HUES6 (cell line): ENCODE measurements at regions not wholly inside any gene's neighbourhood (a gene's known extent, or its start where the extent isn't known, plus 50 kb on each side); places are given as distances from the start of the nearest gene placed in this dataset.
"Not testable (repeated sequence)": the region's sequence is repeated elsewhere in the genome, so short reads cannot be mapped to it uniquely, and the experiment has no call there.

Experiments used
- H3K27ac ChIP-seq: 2 replicates; pipeline ENCODE4 v1.7.0; 2013; ENCODE audit warnings: low read depth, mild to moderate bottlenecking, low read length, inconsistent platforms
- H3K27me3 ChIP-seq: 2 replicates; pipeline ENCODE4 v1.6.1; 2013; ENCODE audit warnings: low read length; ENCODE audit not compliant: control insufficient read depth, insufficient read depth
- H3K36me3 ChIP-seq: 2 replicates; pipeline ENCODE4 v1.6.1; 2013; ENCODE audit warnings: low read length; ENCODE audit not compliant: control insufficient read depth, insufficient read depth
- H3K4me1 ChIP-seq: 2 replicates; pipeline ENCODE4 v1.6.1; 2013; ENCODE audit warnings: low read length; ENCODE audit not compliant: control insufficient read depth, insufficient read depth
- H3K4me3 ChIP-seq: 2 replicates; pipeline ENCODE4 v1.5.1; 2013; ENCODE audit warnings: low read depth, low read length
- H3K9ac ChIP-seq: one replicate; pipeline ENCODE4 v1.6.1; 2013; ENCODE audit warnings: mild to moderate bottlenecking, low read length
- H3K9me3 ChIP-seq: 2 replicates; pipeline ENCODE4 v1.6.1; 2013; ENCODE audit warnings: low read depth, low read length; ENCODE audit not compliant: control insufficient read depth, insufficient read depth

DNA sequence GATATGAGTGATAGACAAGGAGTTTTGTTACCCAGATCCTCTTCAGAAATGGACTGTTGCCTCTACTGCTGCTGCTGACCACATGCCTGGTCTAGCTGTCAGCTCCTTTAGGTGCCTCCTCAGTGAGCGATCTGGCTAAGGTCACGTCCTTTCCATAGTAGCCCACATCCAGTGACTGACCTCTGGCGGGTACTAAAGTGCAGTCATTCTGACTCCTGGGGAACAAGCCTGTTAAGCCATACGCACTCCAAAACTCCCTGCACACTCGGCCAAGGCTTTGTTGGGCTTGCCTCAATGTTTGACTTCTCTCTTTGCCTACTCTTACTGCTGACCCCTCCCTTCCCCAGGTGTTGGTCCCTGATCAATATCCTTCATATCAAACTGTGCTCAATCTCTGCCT lies 685.2 kb downstream of the IRS1 start:
- Histone ChIP-seq H3K9me3 (no peaks in the 10 kb centered on the region), H3K27me3 (no peaks in the 10 kb centered on the region), H3K27ac (no peak overlapping the region), H3K9ac (no peak overlapping the region), H3K4me1 (peaks cover 19% of the 10 kb centered on the region), H3K4me3 (no peak overlapping the region), H3K36me3 (no peaks in the 10 kb centered on the region)

- no peaks in the 10 kb centered on the region for H3K9me3 ChIP-seq
- H3K36me3 ChIP-seq, result no peaks in the 10 kb centered on the region
- no peaks in the 10 kb centered on the region for H3K4me1 ChIP-seq
- no peak overlapping the region for H3K4me3 ChIP-seq
- no peak overlapping the region for H3K9ac ChIP-seq
- no peaks in the 10 kb centered on the region for H3K27me3 ChIP-seq
- no peak overlapping the region for H3K27ac ChIP-seq
Observed at GRCh38 chr2:226098861-226099745, 699.6 kb downstream of the NYAP2 start.

GRCh38 chr2:226095058-226095457 lies 695.5 kb downstream of the NYAP2 start:
- H3K27me3 ChIP-seq, result no peaks in the 10 kb centered on the region
- H3K9me3 ChIP-seq, result peaks cover 3% of the 10 kb centered on the region; the same call in 1 of the 2 replicates
- no peak overlapping the region for H3K27ac ChIP-seq
- no peaks in the 10 kb centered on the region for H3K4me1 ChIP-seq
- no peak overlapping the region for H3K9ac ChIP-seq
- H3K4me3 ChIP-seq, result no peak overlapping the region
- no peaks in the 10 kb centered on the region for H3K36me3 ChIP-seq

DNA sequence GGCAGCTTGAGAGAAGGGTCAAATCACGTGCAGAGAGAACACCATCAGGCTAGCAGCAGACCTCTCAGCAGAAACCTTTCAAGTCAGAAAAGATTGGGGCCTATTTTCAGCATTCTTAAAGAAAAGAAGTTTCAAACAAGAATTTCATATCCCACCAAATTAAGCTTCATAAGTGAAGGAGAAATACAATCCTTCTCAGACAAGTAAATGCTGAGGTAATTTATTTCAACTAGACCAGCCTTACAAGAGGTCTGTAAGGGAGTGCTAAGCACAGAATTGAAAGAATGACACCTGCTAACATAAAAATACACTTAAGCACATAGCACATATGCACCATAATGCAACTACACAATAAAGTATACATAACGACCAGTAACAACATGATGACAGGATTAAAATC lies 693.9 kb downstream of the NYAP2 start:
- Histone ChIP-seq H3K9me3 (peaks cover 3% of the 10 kb centered on the region; the same call in 1 of the 2 replicates), H3K27me3 (no peaks in the 10 kb centered on the region), H3K36me3 (no peaks in the 10 kb centered on the region), H3K27ac (no peak overlapping the region), H3K9ac (no peak overlapping the region), H3K4me1 (no peaks in the 10 kb centered on the region), H3K4me3 (no peak overlapping the region)

DNA sequence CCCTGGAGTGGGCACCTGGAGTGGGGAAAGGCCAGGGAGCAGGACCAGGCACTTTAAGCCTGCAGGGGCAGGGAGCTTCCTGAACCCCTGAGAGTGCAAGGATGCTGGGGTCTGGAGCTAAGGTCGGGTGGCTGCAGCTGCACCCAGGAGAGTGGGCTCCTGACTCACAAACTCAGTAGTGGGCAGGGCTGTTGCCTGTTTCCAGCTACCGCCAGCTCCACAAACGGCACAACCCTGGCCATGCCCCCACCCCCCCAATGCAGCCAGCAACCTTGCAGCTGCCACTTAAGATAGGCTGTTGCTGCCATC lies 688.8 kb downstream of the NYAP2 start:
- no peak overlapping the region for H3K4me3 ChIP-seq
- no peaks in the 10 kb centered on the region for H3K36me3 ChIP-seq
- no peaks in the 10 kb centered on the region for H3K27me3 ChIP-seq
- H3K9ac ChIP-seq, result no peak overlapping the region
- peaks cover 33% of the 10 kb centered on the region for H3K9me3 ChIP-seq
- no peaks in the 10 kb centered on the region for H3K4me1 ChIP-seq
- H3K27ac ChIP-seq, result no peak overlapping the region

DNA sequence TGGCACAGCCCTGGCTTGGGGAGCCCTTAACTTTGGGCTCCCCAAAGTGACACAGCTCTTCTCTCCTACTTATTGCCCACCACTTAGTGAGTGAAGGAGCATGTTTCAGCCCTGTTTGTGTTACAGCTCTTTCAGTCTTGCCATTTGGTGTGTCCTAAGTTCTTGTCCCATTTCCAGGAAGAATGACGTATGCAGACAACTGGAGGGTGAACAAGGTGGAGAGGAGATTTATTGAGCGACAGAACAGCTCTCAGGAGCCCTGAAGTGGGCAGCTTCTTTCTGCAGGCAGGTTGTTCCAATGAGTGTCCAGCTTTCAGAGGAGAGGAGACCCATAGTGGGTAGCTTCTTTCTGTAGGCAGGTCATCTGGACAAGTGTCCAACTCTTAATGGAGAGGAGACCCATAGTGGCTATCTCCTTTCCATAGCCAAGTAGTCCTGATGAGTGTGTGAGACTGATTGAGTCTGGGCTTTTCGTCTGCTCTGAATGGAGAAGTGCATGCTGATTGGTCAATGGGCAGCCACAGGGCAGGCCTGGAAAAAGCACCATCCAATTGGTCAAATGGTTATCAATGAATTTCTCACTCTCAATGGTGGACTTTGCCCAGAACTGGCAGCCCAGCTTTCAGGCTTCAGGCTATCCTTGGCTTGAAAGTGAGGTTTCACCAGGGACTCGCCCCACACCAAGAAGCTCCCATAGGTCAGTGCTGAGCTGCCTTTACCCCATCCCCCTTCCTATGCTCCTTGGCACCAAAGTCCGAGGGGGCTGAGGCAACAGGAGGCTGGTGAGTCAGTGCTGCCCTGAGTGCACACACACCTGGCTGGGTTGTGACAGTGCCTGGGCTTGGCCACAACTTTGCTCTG lies 688.2 kb downstream of the NYAP2 start:
- no peaks in the 10 kb centered on the region for H3K4me1 ChIP-seq
- H3K36me3 ChIP-seq, result no peaks in the 10 kb centered on the region

GRCh38 chr2:226087051-226087450 lies 687.5 kb downstream of the NYAP2 start:
- no peak overlapping the region for H3K27ac ChIP-seq
- no peak overlapping the region for H3K9ac ChIP-seq

More for the DNA sequence above, 688.2 kb downstream of the NYAP2 start:
- no peak overlapping the region for H3K9ac ChIP-seq
- H3K27ac ChIP-seq, result no peak overlapping the region
- no peaks in the 10 kb centered on the region for H3K27me3 ChIP-seq
- H3K4me3 ChIP-seq, result no peak overlapping the region
- peaks cover 33% of the 10 kb centered on the region for H3K9me3 ChIP-seq

GRCh38 chr2:226086190-226086589 lies 686.7 kb downstream of the NYAP2 start:
- H3K9ac ChIP-seq, result no peak overlapping the region
- H3K36me3 ChIP-seq, result no peaks in the 10 kb centered on the region
- H3K4me1 ChIP-seq, result no peaks in the 10 kb centered on the region
- no peak overlapping the region for H3K4me3 ChIP-seq
- no peak overlapping the region for H3K27ac ChIP-seq
- H3K9me3 ChIP-seq, result peaks cover 33% of the 10 kb centered on the region
- H3K27me3 ChIP-seq, result no peaks in the 10 kb centered on the region

More at GRCh38 chr2:226087051-226087450, 687.5 kb downstream of the NYAP2 start:
- Histone ChIP-seq H3K4me1 (no peaks in the 10 kb centered on the region), H3K4me3 (no peak overlapping the region), H3K27me3 (no peaks in the 10 kb centered on the region), H3K9me3 (peaks cover 33% of the 10 kb centered on the region), H3K36me3 (no peaks in the 10 kb centered on the region)

GRCh38 chr2:226085425-226085824 lies 685.9 kb downstream of the NYAP2 start:
- H3K36me3 ChIP-seq, H3K9ac ChIP-seq, H3K27me3 ChIP-seq, H3K27ac ChIP-seq, H3K4me1 ChIP-seq, H3K4me3 ChIP-seq: not testable (repeated sequence)
- H3K9me3 ChIP-seq, result peaks cover 33% of the 10 kb centered on the region

GRCh38 chr2:226080334-226080733 lies 680.8 kb downstream of the NYAP2 start:
- no peak overlapping the region for H3K9ac ChIP-seq
- no peak overlapping the region for H3K4me3 ChIP-seq
- no peak overlapping the region for H3K27ac ChIP-seq
- no peaks in the 10 kb centered on the region for H3K4me1 ChIP-seq
- H3K9me3 ChIP-seq, result peaks cover 15% of the 10 kb centered on the region
- no peaks in the 10 kb centered on the region for H3K27me3 ChIP-seq
- H3K36me3 ChIP-seq, result no peaks in the 10 kb centered on the region

DNA sequence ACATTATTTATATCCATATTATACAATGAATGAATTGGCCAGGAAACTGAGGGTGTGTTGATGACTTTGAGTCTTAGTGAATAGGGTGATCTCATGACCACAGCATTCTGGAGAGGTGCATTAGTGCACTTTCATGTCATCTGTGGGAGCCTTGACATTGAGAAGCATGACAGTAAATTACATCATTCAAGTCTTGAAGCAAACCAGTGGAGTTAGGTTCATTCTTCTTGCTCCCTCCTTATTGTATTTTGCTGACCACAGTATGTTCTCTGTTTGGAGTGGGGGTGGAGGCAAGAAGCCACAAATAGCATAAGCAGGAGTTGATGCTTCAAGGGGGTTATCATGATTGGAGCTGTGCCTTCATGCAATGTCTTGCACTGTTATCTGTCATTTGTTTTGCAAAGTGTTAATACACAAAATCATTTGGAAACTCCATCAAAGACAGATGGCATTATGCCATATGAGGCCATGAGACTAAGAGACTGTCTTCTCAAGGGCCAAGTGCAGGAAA lies 680.2 kb downstream of the NYAP2 start:
- H3K9ac ChIP-seq, result no peak overlapping the region
- no peak overlapping the region for H3K4me3 ChIP-seq
- H3K4me1 ChIP-seq, result no peaks in the 10 kb centered on the region
- no peak overlapping the region for H3K27ac ChIP-seq
- peaks cover 10% of the 10 kb centered on the region for H3K9me3 ChIP-seq
- no peaks in the 10 kb centered on the region for H3K36me3 ChIP-seq
- no peaks in the 10 kb centered on the region for H3K27me3 ChIP-seq
